Natural killer cell (primary cell): ENCODE measurements at regions not wholly inside any gene's neighbourhood (a gene's known extent, or its start where the extent isn't known, plus 50 kb on each side); places are given as distances from the start of the nearest gene placed in this dataset.
"Not testable (repeated sequence)": the region's sequence is repeated elsewhere in the genome, so short reads cannot be mapped to it uniquely, and the experiment has no call there.

Source experiments
- ATAC-seq, 3 donors: fragments of 150-1000 bp in 2 of 3; fragments of 200-7000 bp in 1 of 3; cut with Tn5 transposase; 1 replicate in 1 of 3; 2 replicates in 2 of 3; pipeline ENCODE4 v1.10.0; 2021; ENCODE audit warnings: mild to moderate bottlenecking in 2 of 3, moderate library complexity in 2 of 3
- DNase-seq, 2 donors: peaks; one replicate each; pipeline versions ENCODE4 v3.0.0 to v3.0.0-alpha.2; 2013 to 2021; ENCODE audit warnings: mixed read lengths in 1 of 2
- H3K27ac ChIP-seq: one replicate; pipeline ENCODE4 v1.5.1; 2013; ENCODE audit warnings: mild to moderate bottlenecking, low read length
- H3K27me3 ChIP-seq: one replicate; pipeline ENCODE4 v1.6.1; 2013; ENCODE audit warnings: low read length; ENCODE audit not compliant: control insufficient read depth, insufficient read depth
- H3K36me3 ChIP-seq: one replicate; pipeline ENCODE4 v1.6.1; 2013; ENCODE audit warnings: low read length; ENCODE audit not compliant: control insufficient read depth, insufficient read depth
- H3K4me1 ChIP-seq: one replicate; pipeline ENCODE4 v1.6.1; 2013; ENCODE audit warnings: low read length; ENCODE audit not compliant: control insufficient read depth, insufficient read depth
- H3K4me3 ChIP-seq: one replicate; pipeline ENCODE4 v1.5.1; 2013; ENCODE audit warnings: low read length
- H3K9me3 ChIP-seq: one replicate; pipeline ENCODE4 v1.6.1; 2013; ENCODE audit warnings: low read length; ENCODE audit not compliant: control insufficient read depth, insufficient read depth
- H3K27ac Mint-ChIP-seq, 2 donors: one replicate each; pipeline ENCODE4 v1.8.0; 2022; ENCODE audit warnings: mild to moderate bottlenecking in 2 of 2, mixed read lengths in 2 of 2, moderate library complexity in 1 of 2
- H3K27me3 Mint-ChIP-seq, 2 donors: one replicate each; pipeline ENCODE4 v1.8.0; 2022; ENCODE audit warnings: low read depth in 2 of 2, mixed read lengths in 2 of 2
- H3K36me3 Mint-ChIP-seq: one replicate; pipeline ENCODE4 v1.8.0; 2022; ENCODE audit warnings: mixed read lengths
- H3K4me1 Mint-ChIP-seq, 2 donors: one replicate each; pipeline ENCODE4 v1.8.0; 2022; ENCODE audit warnings: mixed read lengths in 2 of 2
- H3K4me3 Mint-ChIP-seq: one replicate; pipeline ENCODE4 v1.8.0; 2022; ENCODE audit warnings: mild to moderate bottlenecking, moderate library complexity, mixed read lengths
- H3K9me3 Mint-ChIP-seq, 2 donors: one replicate each; pipeline ENCODE4 v1.8.0; 2022; ENCODE audit warnings: mixed read lengths in 2 of 2
- CTCF ChIP-seq: fragments of 200-600 bp; IDR thresholded peaks from one replicate; pipeline ENCODE4 v1.8.0; 2022; ENCODE audit warnings: antibody characterized with exemption
- WGBS: methylation state at CpG from one replicate; pipeline ENCODE4 v1.1.7; 2013; ENCODE audit warnings: missing lambda C conversion rate; ENCODE audit not compliant: insufficient coverage; 5-methylcytosine and 5-hydroxymethylcytosine counted together
- intact Hi-C: fragments of 100-400 bp; cut with micrococcal nuclease; formaldehyde crosslinking; loops from one replicate; pipeline ENCODE4 v1.14.2; 2022

GRCh38 chr4:119394826-119395225 is 72.9 kb upstream of the FABP2 start:
- intact Hi-C loops: no loop called here
- Mint-ChIP-seq H3K4me1 (no peaks in the 10 kb centered on the region), H3K9me3 (no peaks in the 10 kb centered on the region), H3K27ac (no peak overlapping the region), H3K36me3 (no peaks in the 10 kb centered on the region), H3K4me3 (no peak overlapping the region), H3K27me3 (peaks cover 0 to 3% of the 10 kb centered on the region in 2 donors)
- no peaks in the 10 kb centered on the region for H3K27me3 ChIP-seq
- no peak overlapping the region for H3K4me3 ChIP-seq
- H3K36me3 ChIP-seq: no peaks in the 10 kb centered on the region
- no peaks in the 10 kb centered on the region for H3K9me3 ChIP-seq
- DNase-seq (no peak), ATAC-seq (no peak)
- 96% methylated on average over 14 of the region's 16 CpGs for WGBS
- H3K27ac ChIP-seq: no peak overlapping the region
- H3K4me1 ChIP-seq: no peaks in the 10 kb centered on the region
- no peak for TF ChIP-seq CTCF

- intact Hi-C loops, H3K36me3 ChIP-seq, H3K9me3 ChIP-seq, H3K4me1 Mint-ChIP-seq, H3K36me3 Mint-ChIP-seq, H3K27ac ChIP-seq, H3K9me3 Mint-ChIP-seq, ATAC-seq, H3K4me3 Mint-ChIP-seq, H3K27ac Mint-ChIP-seq, DNase-seq, H3K27me3 Mint-ChIP-seq, H3K4me3 ChIP-seq, H3K27me3 ChIP-seq, H3K4me1 ChIP-seq: not testable (repeated sequence)
- WGBS: 68% methylated on average over 2 of the region's 2 CpGs
Measured at GRCh38 chr4:119388791-119389190, 66.9 kb upstream of the FABP2 start.

GRCh38 chr4:119374616-119375015 is 52.7 kb upstream of the FABP2 start:
- intact Hi-C loops, H3K36me3 Mint-ChIP-seq: not testable (repeated sequence)
- H3K4me1 Mint-ChIP-seq: peaks cover 6 to 11% of the 10 kb centered on the region in 2 donors

GRCh38 chr4:119372316-119373062 is 50.6 kb upstream of the FABP2 start:
- H3K36me3 ChIP-seq, H3K27me3 ChIP-seq, intact Hi-C loops, H3K4me1 ChIP-seq, H3K4me3 ChIP-seq, H3K9me3 ChIP-seq, H3K27me3 Mint-ChIP-seq, H3K27ac Mint-ChIP-seq, DNase-seq, H3K36me3 Mint-ChIP-seq, H3K9me3 Mint-ChIP-seq, H3K27ac ChIP-seq, ATAC-seq, H3K4me3 Mint-ChIP-seq: not testable (repeated sequence)
- WGBS: 90% methylated on average over 5 of the region's 6 CpGs
- H3K4me1 Mint-ChIP-seq: peaks cover 6 to 11% of the 10 kb centered on the region in 2 donors

More at GRCh38 chr4:119374616-119375015, 52.7 kb upstream of the FABP2 start:
- not testable (repeated sequence) for H3K27me3 Mint-ChIP-seq, H3K36me3 ChIP-seq, H3K9me3 ChIP-seq, H3K27me3 ChIP-seq, H3K27ac ChIP-seq, H3K27ac Mint-ChIP-seq, H3K9me3 Mint-ChIP-seq, H3K4me3 ChIP-seq, H3K4me1 ChIP-seq, H3K4me3 Mint-ChIP-seq, ATAC-seq
- no CpG with 5 or more reads among the region's 3 CpGs for WGBS
- DNase-seq: peak in 1 of 2 donors; percentile 23
